NCI-H146 (cell line): ENCODE measurements at regions not wholly inside any gene's neighbourhood (a gene's known extent, or its start where the extent isn't known, plus 50 kb on each side); places are given as distances from the start of the nearest gene placed in this dataset.

Experiments used
- DNase-seq: peaks from one replicate; lab custom pipeline; 2025; lab: John Stamatoyannopoulos, UW

GRCh38 chr3:15952543-15953175 lies 154.9 kb upstream of the ANKRD28 start:
- no peak for DNase-seq

- DNase-seq, result no peak
Observed at GRCh38 chr3:15953841-15954240, 156.1 kb upstream of the ANKRD28 start.

GRCh38 chr3:15955968-15956367 lies 158.2 kb upstream of the ANKRD28 start:
- DNase-seq, result no peak

GRCh38 chr3:15958692-15959433 lies 161.1 kb upstream of the ANKRD28 start:
- DNase-seq, result no peak

GRCh38 chr3:15959434-15959811 lies 161.6 kb upstream of the ANKRD28 start:
- no peak for DNase-seq

GRCh38 chr3:15964605-15965442 lies 167.0 kb upstream of the ANKRD28 start:
- no peak for DNase-seq

GRCh38 chr3:15967577-15967976 lies 169.8 kb upstream of the ANKRD28 start:
- DNase-seq, result no peak

- no peak for DNase-seq
Observed at GRCh38 chr3:15969874-15970640, 172.3 kb upstream of the ANKRD28 start.

- no peak for DNase-seq
Observed at GRCh38 chr3:15973414-15973813, 175.6 kb upstream of the ANKRD28 start.

- no peak for DNase-seq
Observed at GRCh38 chr3:15973940-15974339, 176.2 kb upstream of the ANKRD28 start.

GRCh38 chr3:15974647-15975046 lies 176.9 kb upstream of the ANKRD28 start:
- DNase-seq, result no peak

GRCh38 chr3:15976524-15976923 lies 178.7 kb upstream of the ANKRD28 start:
- no peak for DNase-seq

GRCh38 chr3:15977090-15977489 lies 179.3 kb upstream of the ANKRD28 start:
- DNase-seq, result no peak

- DNase-seq, result no peak
Observed at GRCh38 chr3:15977598-15978232, 179.9 kb upstream of the ANKRD28 start.

GRCh38 chr3:15978801-15979200 lies 181.0 kb upstream of the ANKRD28 start:
- DNase-seq, result no peak

GRCh38 chr3:15979495-15979894 lies 181.7 kb upstream of the ANKRD28 start:
- no peak for DNase-seq

GRCh38 chr3:15979900-15980299 lies 182.1 kb upstream of the ANKRD28 start:
- DNase-seq, result no peak

- no peak for DNase-seq
Observed at GRCh38 chr3:15982243-15982642, 184.5 kb upstream of the ANKRD28 start.

- no peak for DNase-seq
Observed at GRCh38 chr3:15982667-15983196, 185.0 kb upstream of the ANKRD28 start.

GRCh38 chr3:15983232-15983631 lies 185.5 kb upstream of the ANKRD28 start:
- DNase-seq, result no peak

GRCh38 chr3:15983693-15984092 lies 185.9 kb upstream of the ANKRD28 start:
- no peak for DNase-seq
